K562 (cell line): ENCODE measurements at regions not wholly inside any gene's neighbourhood (a gene's known extent, or its start where the extent isn't known, plus 50 kb on each side); places are given as distances from the start of the nearest gene placed in this dataset.

Experiments used
- ATAC-seq: fragments of 200-7000 bp; cut with Tn5 transposase; 3 replicates; pipeline ENCODE4 v1.9.1; 2020; ENCODE audit warnings: moderate library complexity
- BruUV-seq: library from RNA; stranded (reverse); fragments of 400-500 nt; replicated peaks from 2 replicates; lab custom pipeline; 2021; lab: Mats Ljungman, UMichigan
- CTCF ChIA-PET: fragments of 300-600 bp; formaldehyde crosslinking; extraction: SDS; loops from one replicate; lab custom pipeline; 2021; ENCODE audit warnings: low intra/inter-chr PET ratio; lab: Yijun Ruan, JAX
- POLR2A ChIA-PET: fragments of 300-600, 350-650 bp; sonication (Branson Sonifier 250); formaldehyde crosslinking; extraction: SDS; loops from one replicate; lab custom pipeline; 2021; ENCODE audit warnings: antibody characterized with exemption, inconsistent platforms; lab: Yijun Ruan, JAX
- DNase-seq, 4 experiments: peaks; one replicate each; pipeline versions ENCODE4 v3.0.0 to v3.0.0-alpha.2; 2011 to 2018; ENCODE audit warnings: low spot score in 3 of 4, mixed read lengths in 3 of 4; ENCODE audit errors: extremely low read depth in 1 of 4
- FAIRE-seq: peaks from 2 replicates; lab custom pipeline; 2011; peaks lifted over from hg19 to GRCh38; lab: Jason Lieb, UNC
- H2AFZ ChIP-seq: 2 replicates; pipeline ENCODE4 v1.6.0; 2011; ENCODE audit warnings: low read depth, low read length, control low read depth, inconsistent platforms
- H3K27ac ChIP-seq: fragments of 200-600 bp; 3 replicates; pipeline ENCODE4 v1.8.0; 2011; ENCODE audit warnings: low read depth, mild to moderate bottlenecking, control low read depth, inconsistent platforms, low read length, moderate library complexity, mixed read lengths; ENCODE audit errors: extremely low read depth
- H3K27me3 ChIP-seq, 2 experiments: fragments of 300-600 bp in 1 of 2; 2 replicates in 1 of 2; 3 replicates in 1 of 2; pipeline versions ENCODE4 v1.6.0 to v1.8.0; 2011; ENCODE audit warnings: inconsistent platforms in 2 of 2, low read length in 2 of 2, mild to moderate bottlenecking in 1 of 2, mixed read lengths in 1 of 2, moderate library complexity in 1 of 2; ENCODE audit not compliant: control insufficient read depth in 2 of 2, insufficient read depth in 2 of 2
- H3K36me3 ChIP-seq: fragments of 300-600 bp; 3 replicates; pipeline ENCODE4 v1.8.0; 2011; ENCODE audit warnings: mild to moderate bottlenecking, low read length, inconsistent platforms; ENCODE audit not compliant: control insufficient read depth, insufficient read depth
- H3K4me1 ChIP-seq, 2 experiments: fragments of 200-600 bp in 1 of 2; replicated peaks in 1 of 2; 2 replicates in 1 of 2; 3 replicates in 1 of 2; pipeline versions ENCODE4 v1.5.1 to v1.8.0; 2011; ENCODE audit warnings: inconsistent platforms in 2 of 2, low read length in 2 of 2, mild to moderate bottlenecking in 1 of 2, mixed read lengths in 1 of 2, moderate library complexity in 1 of 2; ENCODE audit not compliant: control insufficient read depth in 2 of 2, insufficient read depth in 2 of 2
- H3K4me2 ChIP-seq: 2 replicates; pipeline ENCODE4 v1.6.1; 2011; ENCODE audit warnings: low read length, control low read depth, inconsistent platforms, mixed read lengths; ENCODE audit not compliant: insufficient read depth
- H3K4me3 ChIP-seq: fragments of 200-600 bp; sonication (generic), shearing (Covaris generic); 2 replicates; pipeline ENCODE4 v1.5.1; 2016; ENCODE audit warnings: control low read depth, inconsistent platforms
- H3K79me2 ChIP-seq: fragments of 200-600 bp; 3 replicates; pipeline ENCODE4 v1.8.0; 2011; ENCODE audit warnings: low read length, inconsistent platforms; ENCODE audit not compliant: control insufficient read depth, insufficient read depth
- H3K9ac ChIP-seq, 2 experiments: 2 replicates each; pipeline versions ENCODE4 v1.6.0 to v1.6.1; 2011; ENCODE audit warnings: low read depth in 2 of 2, low read length in 2 of 2, control low read depth in 1 of 2, inconsistent platforms in 1 of 2, mild to moderate bottlenecking in 1 of 2, mixed read lengths in 1 of 2; ENCODE audit not compliant: insufficient read depth in 1 of 2
- H3K9me1 ChIP-seq: one replicate; pipeline ENCODE4 v1.6.0; 2011; ENCODE audit warnings: inconsistent platforms, mild to moderate bottlenecking, low read length, moderate library complexity; ENCODE audit not compliant: control insufficient read depth, insufficient read depth
- H3K9me3 ChIP-seq: replicated peaks from 2 replicates; pipeline ENCODE4 v1.5.1; 2011; ENCODE audit warnings: low read depth, low read length, inconsistent platforms; ENCODE audit not compliant: control insufficient read depth, insufficient read depth
- H4K20me1 ChIP-seq: replicated peaks from 2 replicates; pipeline ENCODE4 v1.6.1; 2011; ENCODE audit warnings: low read length, inconsistent platforms, mixed read lengths; ENCODE audit not compliant: control insufficient read depth, insufficient read depth
- ILF3 ChIP-seq: fragments of 450-650 bp; IDR thresholded peaks from 2 replicates; pipeline ENCODE4 v1.6.1; 2018; ENCODE audit warnings: antibody characterized with exemption, mild to moderate bottlenecking, moderate library complexity, borderline replicate concordance
- MCM3 ChIP-seq: fragments of 450-650 bp; IDR thresholded peaks from 2 replicates; pipeline ENCODE4 v1.6.1; 2016
- SNRNP70 ChIP-seq: fragments of 200-400 bp; formaldehyde crosslinking; optimal IDR thresholded peaks from 2 replicates; pipeline ENCODE3; 2017; ENCODE audit warnings: low read depth, low read length
- TCF7 ChIP-seq: sonication (generic); IDR thresholded peaks from 2 replicates; pipeline ENCODE4 v1.6.1; 2016; ENCODE audit warnings: antibody characterized with exemption, borderline replicate concordance
- TEAD2 ChIP-seq: fragments of 450-650 bp; IDR thresholded peaks from 2 replicates; pipeline ENCODE4 v1.6.1; 2016; ENCODE audit warnings: missing genetic modification characterization, control low read depth, missing compliant biosample characterization
- XRCC4 ChIP-seq: IDR thresholded peaks from one replicate; pipeline ENCODE4 v1.6.1; 2011; ENCODE audit not compliant: insufficient read depth, insufficient read length; ENCODE audit errors: extremely low read depth
- ZNF143 ChIP-seq: sonication (generic); formaldehyde crosslinking; IDR thresholded peaks from 2 replicates; pipeline ENCODE4 v1.9.0; 2022; ENCODE audit warnings: mild to moderate bottlenecking, missing genetic modification reagents
- ZNF316 ChIP-seq: fragments of 450-650 bp; IDR thresholded peaks from 2 replicates; pipeline ENCODE4 v1.6.1; 2016
- ZNF696 ChIP-seq: fragments of 250-450 bp; sonication (Bioruptor Pico); conservative IDR thresholded peaks from 2 replicates; pipeline ENCODE4 v1.4.0; 2020; ENCODE audit warnings: mild to moderate bottlenecking, moderate library complexity
- ZNF699 ChIP-seq: fragments of 250-450 bp; sonication (Bioruptor Pico); IDR thresholded peaks from 2 replicates; pipeline ENCODE4 v1.8.0; 2021; ENCODE audit warnings: mild to moderate bottlenecking, moderate library complexity; ENCODE audit not compliant: insufficient replicate concordance
- WGBS: fragments of 100-300 bp; shearing (Covaris generic); methylation state at CpG from one replicate; pipeline ENCODE4 v1.1.6; 2016; ENCODE audit warnings: low coverage, mixed read lengths; ENCODE audit not compliant: insufficient coverage; ENCODE audit errors: missing lambda C conversion rate; 5-methylcytosine and 5-hydroxymethylcytosine counted together
- in situ Hi-C: fragments of 300-500 bp; cut with MboI; formaldehyde crosslinking; loops from 4 replicates; pipeline ENCODE4 v1.15.0; 2018; ENCODE audit warnings: inconsistent platforms, mixed read lengths
- intact Hi-C: fragments of 100-400 bp; cut with micrococcal nuclease; formaldehyde crosslinking; loops from 2 replicates; pipeline ENCODE4 v1.14.2; 2022
- TF ChIP-seq, protein P1 (sequence below), 3 experiments: fragments of 200-800 bp in 1 of 3; fragments of 250-450 bp in 1 of 3; fragments of 450-650 bp in 1 of 3; sonication (Bioruptor Pico) in 1 of 3; sonication (Bioruptor generic) in 1 of 3; formaldehyde crosslinking in 1 of 3; IDR thresholded peaks; 2 replicates each; pipeline versions ENCODE4 v1.6.1 to v1.8.0; 2016 to 2022; ENCODE audit warnings: mild to moderate bottlenecking in 2 of 3, missing genetic modification characterization in 2 of 3, missing compliant biosample characterization in 1 of 3, moderate library complexity in 1 of 3
- TF ChIP-seq, protein P2 (sequence below): fragments of 200-800 bp; sonication (Bioruptor generic); IDR thresholded peaks from 2 replicates; pipeline ENCODE4 v1.6.1; 2016; ENCODE audit warnings: missing genetic modification characterization, missing compliant biosample characterization
- TF ChIP-seq, protein P3 (sequence below): fragments of 250-450 bp; sonication (Bioruptor Pico); IDR thresholded peaks from 2 replicates; pipeline ENCODE4 v1.8.0; 2022; ENCODE audit warnings: moderate library complexity, mild to moderate bottlenecking, inconsistent platforms
- TF ChIP-seq, protein P4 (sequence below): fragments of 450-650 bp; formaldehyde crosslinking; IDR thresholded peaks from 2 replicates; pipeline ENCODE4 v1.4.0; 2022; ENCODE audit warnings: mild to moderate bottlenecking, moderate library complexity

DNA sequence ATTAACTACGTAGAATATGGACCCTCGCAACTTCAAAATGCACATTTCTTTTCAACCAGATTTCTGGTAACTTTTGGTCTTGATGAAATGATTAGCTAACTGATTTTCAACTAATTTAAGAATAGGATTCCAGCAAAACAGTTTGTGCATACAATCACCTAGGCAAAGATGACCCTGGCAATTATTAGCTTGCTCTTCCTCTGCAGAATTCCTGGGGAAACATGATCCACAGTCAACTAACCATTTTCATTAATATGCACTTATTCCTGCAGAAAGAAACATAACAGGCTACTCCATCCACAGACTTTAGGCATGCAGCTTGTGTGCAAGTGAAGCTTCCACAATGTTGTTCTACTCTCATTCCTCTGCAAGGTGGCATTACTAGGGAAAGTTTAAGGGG, 1150.8 kb upstream of the FANCL start:
- 0% methylated on average over 2 of the region's 2 CpGs for WGBS
- ATAC-seq = no peak
- Histone ChIP-seq H3K79me2 (no peaks in the 10 kb centered on the region), H3K4me2 (no peak overlapping the region), H3K9me1 (no peaks in the 10 kb centered on the region), H3K9ac (no peak overlapping the region), H3K27me3 (no peaks in the 10 kb centered on the region), H3K4me1 (no peaks in the 10 kb centered on the region), H3K4me3 (no peak overlapping the region), H4K20me1 (no peaks in the 10 kb centered on the region), H2AFZ (no peak overlapping the region), H3K36me3 (no peaks in the 10 kb centered on the region), H3K27ac (no peak overlapping the region), H3K9me3 (no peaks in the 10 kb centered on the region)
- intact Hi-C loops (no loop called here), in situ Hi-C loops (no loop called here)
- ChIA-PET POLR2A (no interaction called here), CTCF (no interaction called here)
- FAIRE-seq = no peak
- no TSS peak for BruUV-seq
- no peak for DNase-seq
- TF ChIP-seq, protein P1, sequence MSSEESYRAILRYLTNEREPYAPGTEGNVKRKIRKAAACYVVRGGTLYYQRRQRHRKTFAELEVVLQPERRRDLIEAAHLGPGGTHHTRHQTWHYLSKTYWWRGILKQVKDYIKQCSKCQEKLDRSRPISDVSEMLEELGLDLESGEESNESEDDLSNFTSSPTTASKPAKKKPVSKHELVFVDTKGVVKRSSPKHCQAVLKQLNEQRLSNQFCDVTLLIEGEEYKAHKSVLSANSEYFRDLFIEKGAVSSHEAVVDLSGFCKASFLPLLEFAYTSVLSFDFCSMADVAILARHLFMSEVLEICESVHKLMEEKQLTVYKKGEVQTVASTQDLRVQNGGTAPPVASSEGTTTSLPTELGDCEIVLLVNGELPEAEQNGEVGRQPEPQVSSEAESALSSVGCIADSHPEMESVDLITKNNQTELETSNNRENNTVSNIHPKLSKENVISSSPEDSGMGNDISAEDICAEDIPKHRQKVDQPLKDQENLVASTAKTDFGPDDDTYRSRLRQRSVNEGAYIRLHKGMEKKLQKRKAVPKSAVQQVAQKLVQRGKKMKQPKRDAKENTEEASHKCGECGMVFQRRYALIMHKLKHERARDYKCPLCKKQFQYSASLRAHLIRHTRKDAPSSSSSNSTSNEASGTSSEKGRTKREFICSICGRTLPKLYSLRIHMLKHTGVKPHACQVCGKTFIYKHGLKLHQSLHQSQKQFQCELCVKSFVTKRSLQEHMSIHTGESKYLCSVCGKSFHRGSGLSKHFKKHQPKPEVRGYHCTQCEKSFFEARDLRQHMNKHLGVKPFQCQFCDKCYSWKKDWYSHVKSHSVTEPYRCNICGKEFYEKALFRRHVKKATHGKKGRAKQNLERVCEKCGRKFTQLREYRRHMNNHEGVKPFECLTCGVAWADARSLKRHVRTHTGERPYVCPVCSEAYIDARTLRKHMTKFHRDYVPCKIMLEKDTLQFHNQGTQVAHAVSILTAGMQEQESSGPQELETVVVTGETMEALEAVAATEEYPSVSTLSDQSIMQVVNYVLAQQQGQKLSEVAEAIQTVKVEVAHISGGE (CRISPR knock-in tag; IDR thresholded peaks at IDR 0.05) = no peak
- TF ChIP-seq ZNF316 (no peak), ILF3 (no peak), ZNF143 (CRISPR knock-in tag) (no peak), TCF7 (no peak), ZNF699 (CRISPR knock-in tag) (no peak), SNRNP70 (no peak), TEAD2 (tag) (no peak), ZNF696 (CRISPR knock-in tag) (no peak), XRCC4 (no peak), MCM3 (no peak)
- TF ChIP-seq, protein P2, sequence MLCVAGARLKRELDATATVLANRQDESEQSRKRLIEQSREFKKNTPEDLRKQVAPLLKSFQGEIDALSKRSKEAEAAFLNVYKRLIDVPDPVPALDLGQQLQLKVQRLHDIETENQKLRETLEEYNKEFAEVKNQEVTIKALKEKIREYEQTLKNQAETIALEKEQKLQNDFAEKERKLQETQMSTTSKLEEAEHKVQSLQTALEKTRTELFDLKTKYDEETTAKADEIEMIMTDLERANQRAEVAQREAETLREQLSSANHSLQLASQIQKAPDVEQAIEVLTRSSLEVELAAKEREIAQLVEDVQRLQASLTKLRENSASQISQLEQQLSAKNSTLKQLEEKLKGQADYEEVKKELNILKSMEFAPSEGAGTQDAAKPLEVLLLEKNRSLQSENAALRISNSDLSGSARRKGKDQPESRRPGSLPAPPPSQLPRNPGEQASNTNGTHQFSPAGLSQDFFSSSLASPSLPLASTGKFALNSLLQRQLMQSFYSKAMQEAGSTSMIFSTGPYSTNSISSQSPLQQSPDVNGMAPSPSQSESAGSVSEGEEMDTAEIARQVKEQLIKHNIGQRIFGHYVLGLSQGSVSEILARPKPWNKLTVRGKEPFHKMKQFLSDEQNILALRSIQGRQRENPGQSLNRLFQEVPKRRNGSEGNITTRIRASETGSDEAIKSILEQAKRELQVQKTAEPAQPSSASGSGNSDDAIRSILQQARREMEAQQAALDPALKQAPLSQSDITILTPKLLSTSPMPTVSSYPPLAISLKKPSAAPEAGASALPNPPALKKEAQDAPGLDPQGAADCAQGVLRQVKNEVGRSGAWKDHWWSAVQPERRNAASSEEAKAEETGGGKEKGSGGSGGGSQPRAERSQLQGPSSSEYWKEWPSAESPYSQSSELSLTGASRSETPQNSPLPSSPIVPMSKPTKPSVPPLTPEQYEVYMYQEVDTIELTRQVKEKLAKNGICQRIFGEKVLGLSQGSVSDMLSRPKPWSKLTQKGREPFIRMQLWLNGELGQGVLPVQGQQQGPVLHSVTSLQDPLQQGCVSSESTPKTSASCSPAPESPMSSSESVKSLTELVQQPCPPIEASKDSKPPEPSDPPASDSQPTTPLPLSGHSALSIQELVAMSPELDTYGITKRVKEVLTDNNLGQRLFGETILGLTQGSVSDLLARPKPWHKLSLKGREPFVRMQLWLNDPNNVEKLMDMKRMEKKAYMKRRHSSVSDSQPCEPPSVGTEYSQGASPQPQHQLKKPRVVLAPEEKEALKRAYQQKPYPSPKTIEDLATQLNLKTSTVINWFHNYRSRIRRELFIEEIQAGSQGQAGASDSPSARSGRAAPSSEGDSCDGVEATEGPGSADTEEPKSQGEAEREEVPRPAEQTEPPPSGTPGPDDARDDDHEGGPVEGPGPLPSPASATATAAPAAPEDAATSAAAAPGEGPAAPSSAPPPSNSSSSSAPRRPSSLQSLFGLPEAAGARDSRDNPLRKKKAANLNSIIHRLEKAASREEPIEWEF (CRISPR knock-in tag) = no peak
- TF ChIP-seq, protein P3, sequence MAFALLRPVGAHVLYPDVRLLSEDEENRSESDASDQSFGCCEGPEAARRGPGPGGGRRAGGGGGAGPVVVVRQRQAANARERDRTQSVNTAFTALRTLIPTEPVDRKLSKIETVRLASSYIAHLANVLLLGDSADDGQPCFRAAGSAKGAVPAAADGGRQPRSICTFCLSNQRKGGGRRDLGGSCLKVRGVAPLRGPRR (CRISPR knock-in tag) = no peak
- TF ChIP-seq, protein P4, sequence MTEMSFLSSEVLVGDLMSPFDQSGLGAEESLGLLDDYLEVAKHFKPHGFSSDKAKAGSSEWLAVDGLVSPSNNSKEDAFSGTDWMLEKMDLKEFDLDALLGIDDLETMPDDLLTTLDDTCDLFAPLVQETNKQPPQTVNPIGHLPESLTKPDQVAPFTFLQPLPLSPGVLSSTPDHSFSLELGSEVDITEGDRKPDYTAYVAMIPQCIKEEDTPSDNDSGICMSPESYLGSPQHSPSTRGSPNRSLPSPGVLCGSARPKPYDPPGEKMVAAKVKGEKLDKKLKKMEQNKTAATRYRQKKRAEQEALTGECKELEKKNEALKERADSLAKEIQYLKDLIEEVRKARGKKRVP (CRISPR knock-in tag) = no peak
